ENCODE measurements at regions not wholly inside any gene's neighbourhood (a gene's known extent, or its start where the extent isn't known, plus 50 kb on each side); places are given as distances from the start of the nearest gene placed in this dataset.

- Histone ChIP-seq H3K4me3 (ENCODE audit: insufficient read depth, low read depth, low read length) (no peak overlapping the region), H3K36me3 (ENCODE audit: insufficient read depth, low read length) (no peaks in the 10 kb centered on the region), H3K9ac (ENCODE audit: low read length) (no peak overlapping the region), H3K9me3 (ENCODE audit: insufficient read depth, low read depth, low read length) (no peaks in the 10 kb centered on the region), H3K27me3 (ENCODE audit: insufficient read depth, low read length) (no peaks in the 10 kb centered on the region), H3K4me2 (ENCODE audit: low read length) (no peak overlapping the region), H4K20me1 (ENCODE audit: insufficient read depth, low read length) (no peaks in the 10 kb centered on the region), H3K27ac (ENCODE audit: low read depth, low read length) (no peak overlapping the region), H3K79me2 (ENCODE audit: insufficient read depth, low read length) (no peaks in the 10 kb centered on the region), H3K4me1 (ENCODE audit: insufficient read depth, low read length) (no peaks in the 10 kb centered on the region), H2AFZ (ENCODE audit: low read depth, low read length) (no peak overlapping the region)
- FAIRE-seq (no peak), DNase-seq (ENCODE audit: low read depth) (no peak)
- TF ChIP-seq EZH2 (IDR thresholded peaks at IDR 0.05; ENCODE audit: insufficient read depth, low read length) (no peak), CTCF (IDR thresholded peaks at IDR 0.05; ENCODE audit: insufficient read depth, low read depth, low read length) (no peak)
- no peaks in the 10 kb centered on the region for H3K9me3 Mint-ChIP-seq (ENCODE audit: unreplicated experiment)
- H3K36me3 Mint-ChIP-seq (ENCODE audit: low read depth, unreplicated experiment) = no peaks in the 10 kb centered on the region
- no peaks in the 10 kb centered on the region for H3K4me1 Mint-ChIP-seq (ENCODE audit: low read depth, unreplicated experiment)
- H3K4me3 Mint-ChIP-seq (ENCODE audit: unreplicated experiment) = no peak overlapping the region
- no peak overlapping the region for H3K27ac Mint-ChIP-seq (ENCODE audit: unreplicated experiment)
- H3K27me3 Mint-ChIP-seq (ENCODE audit: low read depth, unreplicated experiment) = no peaks in the 10 kb centered on the region
These were observed 1400.7 kb upstream of the ACVR2A start for GRCh38 chr2:146444085-146444484.

DNA sequence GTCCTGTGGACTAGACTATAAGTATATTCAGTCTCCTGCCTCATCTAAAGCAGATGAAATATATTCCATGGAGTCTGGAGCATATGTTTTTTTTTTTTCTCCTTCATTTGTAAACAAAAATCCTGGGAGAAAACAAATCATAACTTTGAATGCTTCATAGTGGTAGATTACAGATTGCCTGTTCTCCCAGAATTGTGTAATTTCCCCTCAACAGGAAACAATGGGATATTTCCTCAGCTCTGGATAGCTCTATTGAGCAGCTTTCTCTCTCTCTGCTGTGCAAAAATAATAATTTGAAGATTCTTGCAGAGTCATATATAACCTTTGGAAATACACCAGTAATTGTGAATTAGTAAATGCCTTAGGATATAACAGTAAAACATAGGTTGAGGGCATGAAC lies 1406.6 kb upstream of the ACVR2A start:
- Mint-ChIP-seq H3K36me3 (ENCODE audit: low read depth, unreplicated experiment) (no peaks in the 10 kb centered on the region), H3K27ac (ENCODE audit: unreplicated experiment) (no peak overlapping the region), H3K4me3 (ENCODE audit: unreplicated experiment) (no peak overlapping the region), H3K4me1 (ENCODE audit: low read depth, unreplicated experiment) (no peaks in the 10 kb centered on the region), H3K9me3 (ENCODE audit: unreplicated experiment) (no peaks in the 10 kb centered on the region), H3K27me3 (ENCODE audit: low read depth, unreplicated experiment) (no peaks in the 10 kb centered on the region)
- H3K27me3 ChIP-seq (ENCODE audit: insufficient read depth, low read length) = no peaks in the 10 kb centered on the region
- H3K9me3 ChIP-seq (ENCODE audit: insufficient read depth, low read depth, low read length) = no peaks in the 10 kb centered on the region
- H3K9ac ChIP-seq (ENCODE audit: low read length) = no peak overlapping the region
- H3K4me1 ChIP-seq (ENCODE audit: insufficient read depth, low read length) = no peaks in the 10 kb centered on the region
- TF ChIP-seq CTCF (IDR thresholded peaks at IDR 0.05; ENCODE audit: insufficient read depth, low read depth, low read length) (no peak), EZH2 (IDR thresholded peaks at IDR 0.05; ENCODE audit: insufficient read depth, low read length) (no peak)
- DNase-seq (ENCODE audit: low read depth) (no peak), FAIRE-seq (no peak)
- no peak overlapping the region for H3K4me3 ChIP-seq (ENCODE audit: insufficient read depth, low read depth, low read length)
- H3K79me2 ChIP-seq (ENCODE audit: insufficient read depth, low read length) = no peaks in the 10 kb centered on the region
- no peak overlapping the region for H2AFZ ChIP-seq (ENCODE audit: low read depth, low read length)
- H3K27ac ChIP-seq (ENCODE audit: low read depth, low read length) = no peak overlapping the region
- H4K20me1 ChIP-seq (ENCODE audit: insufficient read depth, low read length) = no peaks in the 10 kb centered on the region
- no peaks in the 10 kb centered on the region for H3K36me3 ChIP-seq (ENCODE audit: insufficient read depth, low read length)
- H3K4me2 ChIP-seq (ENCODE audit: low read length) = no peak overlapping the region

GRCh38 chr2:146437712-146438111 lies 1407.1 kb upstream of the ACVR2A start:
- no peak overlapping the region for H3K4me3 Mint-ChIP-seq (ENCODE audit: unreplicated experiment)
- H3K9ac ChIP-seq (ENCODE audit: low read length) = no peak overlapping the region
- no peak for DNase-seq (ENCODE audit: low read depth)
- no peak overlapping the region for H3K4me3 ChIP-seq (ENCODE audit: insufficient read depth, low read depth, low read length)
- no peaks in the 10 kb centered on the region for H3K27me3 Mint-ChIP-seq (ENCODE audit: low read depth, unreplicated experiment)
- H3K27me3 ChIP-seq (ENCODE audit: insufficient read depth, low read length) = no peaks in the 10 kb centered on the region
- H3K4me2 ChIP-seq (ENCODE audit: low read length) = no peak overlapping the region
- no peaks in the 10 kb centered on the region for H3K4me1 Mint-ChIP-seq (ENCODE audit: low read depth, unreplicated experiment)
- H4K20me1 ChIP-seq (ENCODE audit: insufficient read depth, low read length) = no peaks in the 10 kb centered on the region
- no peaks in the 10 kb centered on the region for H3K4me1 ChIP-seq (ENCODE audit: insufficient read depth, low read length)
- H3K36me3 Mint-ChIP-seq (ENCODE audit: low read depth, unreplicated experiment) = no peaks in the 10 kb centered on the region
- no peaks in the 10 kb centered on the region for H3K79me2 ChIP-seq (ENCODE audit: insufficient read depth, low read length)
- FAIRE-seq = no peak
- H3K36me3 ChIP-seq (ENCODE audit: insufficient read depth, low read length) = no peaks in the 10 kb centered on the region
- no peak overlapping the region for H3K27ac Mint-ChIP-seq (ENCODE audit: unreplicated experiment)
- H3K27ac ChIP-seq (ENCODE audit: low read depth, low read length) = no peak overlapping the region
- H2AFZ ChIP-seq (ENCODE audit: low read depth, low read length) = no peak overlapping the region
- TF ChIP-seq CTCF (IDR thresholded peaks at IDR 0.05; ENCODE audit: insufficient read depth, low read depth, low read length) = no peak
- TF ChIP-seq EZH2 (IDR thresholded peaks at IDR 0.05; ENCODE audit: insufficient read depth, low read length) = no peak
- no peaks in the 10 kb centered on the region for H3K9me3 ChIP-seq (ENCODE audit: insufficient read depth, low read depth, low read length)
- H3K9me3 Mint-ChIP-seq (ENCODE audit: unreplicated experiment) = no peaks in the 10 kb centered on the region

Data from astrocyte (in vitro differentiated cells and primary cell).